ENCODE measurements at regions not wholly inside any gene's neighbourhood (a gene's known extent, or its start where the extent isn't known, plus 50 kb on each side); places are given as distances from the start of the nearest gene placed in this dataset.

- H3K27ac Mint-ChIP-seq: no peak overlapping the region
- no peaks in the 10 kb centered on the region for H4K20me1 ChIP-seq (ENCODE audit: control insufficient read depth, insufficient read depth, low read length, poor library complexity, severe bottlenecking)
- intact Hi-C loops (cut with micrococcal nuclease): no loop called here
- H3K27me3 Mint-ChIP-seq: no peaks in the 10 kb centered on the region
- TF ChIP-seq EZH2 (IDR thresholded peaks at IDR 0.05; ENCODE audit: borderline replicate concordance, insufficient read depth, low read depth, low read length, poor library complexity, severe bottlenecking): no peak
- no peak for TF ChIP-seq CTCF (IDR thresholded peaks at IDR 0.05)
- no peak for ATAC-seq (ENCODE audit: low read depth)
- ChIA-PET POLR2A (no interaction called here), CTCF (no interaction called here)
- no peaks in the 10 kb centered on the region for H3K4me1 Mint-ChIP-seq
- no peak overlapping the region for H3K4me3 Mint-ChIP-seq
- H2AFZ ChIP-seq (ENCODE audit: insufficient read depth, low read depth, low read length, poor library complexity, severe bottlenecking): no peak overlapping the region
- H3K4me3 ChIP-seq (ENCODE audit: control extremely low read depth in 1 of 5, extremely low read depth in 1 of 5, insufficient read depth in 1 of 5, low read depth in 2 of 5, low read length in 4 of 5): no peak overlapping the region
- H3K9me3 Mint-ChIP-seq (ENCODE audit: insufficient read depth): no peaks in the 10 kb centered on the region
- no peaks in the 10 kb centered on the region for H3K4me1 ChIP-seq (ENCODE audit: control insufficient read depth in 2 of 2, insufficient read depth in 2 of 2, low read length in 2 of 2)
- no peaks in the 10 kb centered on the region for H3K27me3 ChIP-seq (replicated peaks in 1 of 4; ENCODE audit: control extremely low read depth in 1 of 4, control insufficient read depth in 3 of 4, insufficient read depth in 4 of 4, low read length in 3 of 4)
- no peak overlapping the region for H3K4me2 ChIP-seq (replicated peaks; ENCODE audit: low read depth, low read length, poor library complexity, severe bottlenecking)
- no peak overlapping the region for H3K9ac ChIP-seq (ENCODE audit: low read length)
- H3K27ac ChIP-seq (ENCODE audit: low read length in 2 of 2): no peak overlapping the region
- H3K36me3 ChIP-seq (replicated peaks in 1 of 2; ENCODE audit: control extremely low read depth in 1 of 2, control insufficient read depth in 1 of 2, extremely low read depth in 1 of 2, insufficient read depth in 2 of 2, low read length in 1 of 2): no peaks in the 10 kb centered on the region
- no peaks in the 10 kb centered on the region for H3K9me3 ChIP-seq (ENCODE audit: control extremely low read depth in 1 of 3, control insufficient read depth in 2 of 3, insufficient read depth in 1 of 3, low read length in 2 of 3)
- no peaks in the 10 kb centered on the region for H3K79me2 ChIP-seq (ENCODE audit: control insufficient read depth, insufficient read depth, low read length)
- DNase-seq: no peak
- WGBS (ENCODE audit: insufficient coverage): 97% methylated on average over 5 of the region's 5 CpGs
Measured at GRCh38 chr2:126325202-126325601, 330.8 kb upstream of the GYPC start.

DNA sequence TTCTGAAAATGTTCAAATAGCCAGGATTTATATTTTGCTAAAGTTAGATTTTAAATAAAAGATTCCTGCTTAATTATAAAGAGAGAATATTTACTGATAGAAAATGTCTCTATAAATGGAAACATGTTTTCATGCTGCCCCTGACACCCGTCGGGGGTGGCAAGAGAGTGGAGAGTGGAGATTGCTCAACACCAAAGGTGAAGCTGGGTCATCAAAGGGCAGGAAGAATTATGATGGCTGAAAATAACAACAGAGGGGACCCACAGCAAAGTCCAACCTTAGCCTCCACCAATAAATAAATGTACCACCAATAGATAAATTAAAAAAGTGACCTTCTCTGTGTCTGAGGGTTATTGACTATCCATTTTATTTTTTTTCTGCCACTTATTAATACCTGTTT lies 326.8 kb upstream of the GYPC start:
- TF ChIP-seq EZH2 (IDR thresholded peaks at IDR 0.05; ENCODE audit: borderline replicate concordance, insufficient read depth, low read depth, low read length, poor library complexity, severe bottlenecking) (no peak), CTCF (IDR thresholded peaks at IDR 0.05) (no peak)
- H3K4me3 Mint-ChIP-seq: no peak overlapping the region
- Histone ChIP-seq H3K27ac (ENCODE audit: low read length in 2 of 2) (no peak overlapping the region), H4K20me1 (ENCODE audit: control insufficient read depth, insufficient read depth, low read length, poor library complexity, severe bottlenecking) (no peaks in the 10 kb centered on the region), H3K27me3 (replicated peaks in 1 of 4; ENCODE audit: control extremely low read depth in 1 of 4, control insufficient read depth in 3 of 4, insufficient read depth in 4 of 4, low read length in 3 of 4) (no peaks in the 10 kb centered on the region), H3K79me2 (ENCODE audit: control insufficient read depth, insufficient read depth, low read length) (no peaks in the 10 kb centered on the region), H3K9ac (ENCODE audit: low read length) (no peak overlapping the region), H3K4me2 (replicated peaks; ENCODE audit: low read depth, low read length, poor library complexity, severe bottlenecking) (no peak overlapping the region), H3K4me1 (ENCODE audit: control insufficient read depth in 2 of 2, insufficient read depth in 2 of 2, low read length in 2 of 2) (no peaks in the 10 kb centered on the region), H3K4me3 (ENCODE audit: control extremely low read depth in 1 of 5, extremely low read depth in 1 of 5, insufficient read depth in 1 of 5, low read depth in 2 of 5, low read length in 4 of 5) (no peak overlapping the region), H2AFZ (ENCODE audit: insufficient read depth, low read depth, low read length, poor library complexity, severe bottlenecking) (no peak overlapping the region), H3K36me3 (replicated peaks in 1 of 2; ENCODE audit: control extremely low read depth in 1 of 2, control insufficient read depth in 1 of 2, extremely low read depth in 1 of 2, insufficient read depth in 2 of 2, low read length in 1 of 2) (no peaks in the 10 kb centered on the region), H3K9me3 (ENCODE audit: control extremely low read depth in 1 of 3, control insufficient read depth in 2 of 3, insufficient read depth in 1 of 3, low read length in 2 of 3) (peaks cover 0 to 3% (median 3%) of the 10 kb centered on the region in 3 donors)
- H3K27me3 Mint-ChIP-seq: no peaks in the 10 kb centered on the region
- no peak overlapping the region for H3K27ac Mint-ChIP-seq
- DNase-seq (no peak), ATAC-seq (ENCODE audit: low read depth) (no peak)
- no peaks in the 10 kb centered on the region for H3K4me1 Mint-ChIP-seq
- intact Hi-C loops (cut with micrococcal nuclease): no loop called here
- H3K9me3 Mint-ChIP-seq (ENCODE audit: insufficient read depth): peaks cover 9% of the 10 kb centered on the region
- no CpG with 5 or more reads among the region's 2 CpGs for WGBS (ENCODE audit: insufficient coverage)
- CTCF ChIA-PET: no interaction called here
- POLR2A ChIA-PET: no interaction called here
